Neural cell (in vitro differentiated cells): ENCODE measurements at regions not wholly inside any gene's neighbourhood (a gene's known extent, or its start where the extent isn't known, plus 50 kb on each side); places are given as distances from the start of the nearest gene placed in this dataset.

Experiments used
- CTCF ChIP-seq: fragments of 450-650 bp; IDR thresholded peaks from 2 replicates; pipeline ENCODE4 v1.5.1; 2014; ENCODE audit warnings: antibody characterized with exemption, mild to moderate bottlenecking, moderate library complexity; ENCODE audit not compliant: poor library complexity, severe bottlenecking
- EP300 ChIP-seq: fragments of 450-650 bp; conservative IDR thresholded peaks from 2 replicates; pipeline ENCODE4 v1.6.1; 2014; ENCODE audit warnings: antibody characterized with exemption, mild to moderate bottlenecking, moderate library complexity; ENCODE audit not compliant: poor library complexity, severe bottlenecking
- EZH2 ChIP-seq: fragments of 200-600, 300-800 bp; shearing (Covaris generic), sonication (generic); IDR thresholded peaks from 2 replicates; pipeline ENCODE4 v1.6.1; 2014; ENCODE audit warnings: antibody characterized with exemption, low read length, borderline replicate concordance, mild to moderate bottlenecking; ENCODE audit not compliant: insufficient read depth, poor library complexity, severe bottlenecking
- MXI1 ChIP-seq: fragments of 450-650 bp; conservative IDR thresholded peaks from 2 replicates; pipeline ENCODE4 v1.6.1; 2014; ENCODE audit warnings: antibody characterized with exemption, mild to moderate bottlenecking; ENCODE audit not compliant: poor library complexity, severe bottlenecking
- POLR2AphosphoS5 ChIP-seq: IDR thresholded peaks from 2 replicates; pipeline ENCODE4 v1.6.1; 2012
- RAD21 ChIP-seq: fragments of 450-650 bp; conservative IDR thresholded peaks from 2 replicates; pipeline ENCODE4 v1.6.1; 2014; ENCODE audit warnings: antibody characterized with exemption, mild to moderate bottlenecking, moderate library complexity
- REST ChIP-seq: IDR thresholded peaks from 2 replicates; pipeline ENCODE4 v1.6.1; 2012; ENCODE audit warnings: borderline replicate concordance
- SMC3 ChIP-seq: fragments of 450-650 bp; conservative IDR thresholded peaks from 2 replicates; pipeline ENCODE4 v1.6.1; 2014; ENCODE audit warnings: antibody characterized with exemption, mild to moderate bottlenecking, moderate library complexity; ENCODE audit not compliant: poor library complexity

GRCh38 chr9:16145196-16145950, 592.5 kb downstream of the CCDC171 start:
- TF ChIP-seq POLR2AphosphoS5 = no peak
- no peak for TF ChIP-seq CTCF
- TF ChIP-seq EZH2 = no peak
- TF ChIP-seq MXI1 = no peak
- TF ChIP-seq RAD21 = no peak
- TF ChIP-seq REST = no peak
- TF ChIP-seq EP300 = no peak
- TF ChIP-seq SMC3 = no peak
